ENCODE measurements at regions not wholly inside any gene's neighbourhood (a gene's known extent, or its start where the extent isn't known, plus 50 kb on each side); places are given as distances from the start of the nearest gene placed in this dataset.
"Not testable (repeated sequence)": the region's sequence is repeated elsewhere in the genome, so short reads cannot be mapped to it uniquely, and the experiment has no call there.

DNA sequence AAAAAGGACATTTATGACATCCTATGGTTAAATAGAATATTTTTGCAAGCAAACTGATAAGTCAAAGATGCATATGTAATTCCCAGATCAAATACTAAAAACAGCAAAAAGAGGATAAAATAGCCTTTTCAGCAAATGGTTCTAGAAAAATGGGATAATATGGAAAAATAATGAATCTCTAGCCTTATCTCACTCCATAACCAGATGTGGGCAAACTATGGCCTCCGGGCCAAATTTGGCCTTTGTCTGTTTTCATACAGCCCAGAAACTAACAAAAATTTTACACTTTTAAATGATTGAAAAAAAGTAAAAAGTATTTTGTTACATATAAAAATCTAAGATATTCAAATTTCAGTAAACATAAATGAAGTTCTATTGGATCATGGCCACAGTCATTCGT is 215.4 kb upstream of the PRSS1 start:
- DNase-seq = no peak

GRCh38 chr7:142529591-142529990 is 219.7 kb upstream of the PRSS1 start:
- no peak for DNase-seq

- no peak for DNase-seq
Observed at GRCh38 chr7:142528608-142529408, 220.5 kb upstream of the PRSS1 start.

DNA sequence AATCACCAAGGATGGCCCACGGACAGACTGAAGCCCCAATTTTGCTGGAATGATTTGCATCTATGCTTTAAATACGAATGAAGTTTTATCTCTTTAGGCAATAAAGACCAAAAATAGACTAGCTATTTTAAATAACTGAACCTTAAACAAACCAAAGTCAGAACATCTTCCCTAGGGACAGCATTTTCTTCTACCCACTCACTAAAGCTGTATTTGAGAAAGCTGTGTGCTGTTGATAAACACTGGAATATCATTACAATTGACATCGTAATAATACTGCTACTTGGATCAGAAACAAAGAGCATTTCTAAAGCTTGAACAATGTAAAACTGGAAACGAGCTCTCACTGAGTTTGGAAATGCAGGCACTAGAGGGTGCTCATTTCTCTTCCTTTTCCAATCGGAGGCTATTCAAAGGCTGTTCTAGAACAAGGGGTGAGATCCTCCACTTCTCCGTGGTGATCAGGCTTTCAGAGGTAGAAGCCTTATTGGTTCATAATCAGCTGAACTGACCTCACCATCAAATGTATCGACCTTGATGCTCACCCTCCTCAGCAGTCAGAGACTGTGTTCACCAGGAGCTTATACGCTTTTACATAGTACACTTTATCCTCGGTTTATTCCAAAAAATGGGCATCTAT is 225.3 kb upstream of the PRSS1 start:
- DNase-seq = no peak

DNA sequence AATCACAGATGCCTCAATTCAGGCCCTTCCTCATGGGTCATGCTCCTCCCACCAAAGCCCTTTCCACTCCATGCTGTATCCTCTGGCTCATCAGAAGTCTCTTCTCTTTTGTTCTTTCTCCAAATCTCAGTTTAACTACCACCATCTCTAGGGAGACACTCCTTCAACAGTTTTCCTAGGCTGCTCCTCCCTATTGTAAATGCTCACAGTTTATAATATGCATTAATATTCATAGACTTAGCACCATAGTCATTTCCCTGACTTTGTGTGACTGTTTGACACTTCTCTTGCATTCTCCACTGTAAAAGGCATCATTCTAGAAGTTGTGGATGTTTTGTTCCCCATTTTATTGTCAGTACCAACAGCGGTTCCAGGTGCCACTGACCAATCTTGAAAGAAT is 226.5 kb upstream of the PRSS1 start:
- no peak for DNase-seq

GRCh38 chr7:142520885-142521284 is 228.4 kb upstream of the PRSS1 start:
- DNase-seq = not testable (repeated sequence)

GRCh38 chr7:142520455-142520854 is 228.8 kb upstream of the PRSS1 start:
- not testable (repeated sequence) for DNase-seq

GRCh38 chr7:142519079-142520078 is 229.9 kb upstream of the PRSS1 start:
- DNase-seq = no peak

GRCh38 chr7:142516038-142516501 is 233.2 kb upstream of the PRSS1 start:
- no peak for DNase-seq

GRCh38 chr7:142514716-142515115 is 234.6 kb upstream of the PRSS1 start:
- not testable (repeated sequence) for DNase-seq

GRCh38 chr7:142513178-142513955 is 235.9 kb upstream of the PRSS1 start:
- no peak for DNase-seq

DNA sequence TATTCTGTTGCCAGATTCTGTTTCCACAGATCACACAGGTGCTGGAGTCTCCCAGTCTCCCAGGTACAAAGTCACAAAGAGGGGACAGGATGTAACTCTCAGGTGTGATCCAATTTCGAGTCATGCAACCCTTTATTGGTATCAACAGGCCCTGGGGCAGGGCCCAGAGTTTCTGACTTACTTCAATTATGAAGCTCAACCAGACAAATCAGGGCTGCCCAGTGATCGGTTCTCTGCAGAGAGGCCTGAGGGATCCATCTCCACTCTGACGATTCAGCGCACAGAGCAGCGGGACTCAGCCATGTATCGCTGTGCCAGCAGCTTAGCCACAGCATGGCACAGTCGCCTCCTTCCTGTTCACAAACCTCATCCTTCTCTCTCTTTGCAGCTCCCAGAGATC is 237.5 kb upstream of the PRSS1 start:
- no peak for DNase-seq

- no peak for DNase-seq
Observed at GRCh38 chr7:142511374-142511773, 237.9 kb upstream of the PRSS1 start.

DNA sequence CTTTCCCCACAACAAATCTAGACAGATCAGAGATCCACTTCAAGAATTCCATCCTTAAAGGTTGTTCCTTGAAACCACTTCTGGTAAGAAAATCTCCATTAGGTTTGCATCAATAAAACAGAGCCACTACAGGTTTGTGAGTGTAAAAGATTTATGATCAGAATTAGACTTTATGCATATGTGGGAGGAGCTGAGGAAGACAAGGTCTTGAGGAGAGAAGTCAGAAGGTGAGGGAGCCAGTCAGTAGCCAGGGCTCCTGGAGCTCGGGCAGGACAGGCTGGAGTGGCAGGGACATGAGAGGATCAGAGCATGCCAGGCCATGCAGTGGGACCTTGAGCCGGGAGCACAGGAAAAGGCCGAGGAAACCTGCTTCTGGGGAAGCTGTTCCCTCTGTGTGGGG is 240.0 kb upstream of the PRSS1 start:
- DNase-seq = not testable (repeated sequence)

DNA sequence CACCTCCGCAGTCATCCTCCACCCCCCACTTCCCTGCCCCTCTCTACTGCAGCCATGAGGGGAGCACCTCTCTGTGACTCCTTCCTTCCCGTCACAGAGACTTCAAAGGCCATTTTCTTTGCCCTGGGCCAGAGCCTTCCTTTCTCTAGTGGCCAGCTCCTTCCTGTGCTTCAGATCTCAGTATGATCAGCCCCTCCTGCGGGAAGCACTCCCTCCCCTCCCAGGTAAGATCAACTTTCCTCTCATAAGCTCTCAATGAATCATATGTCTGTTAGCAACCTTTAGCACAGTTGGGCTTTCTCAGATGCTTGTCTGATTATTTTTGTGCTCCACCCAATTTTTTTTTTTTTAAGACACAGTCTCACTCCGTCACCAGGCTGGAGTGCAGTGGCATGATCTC is 241.0 kb upstream of the PRSS1 start:
- DNase-seq = no peak

GRCh38 chr7:142507799-142508198 is 241.5 kb upstream of the PRSS1 start:
- DNase-seq = no peak

DNA sequence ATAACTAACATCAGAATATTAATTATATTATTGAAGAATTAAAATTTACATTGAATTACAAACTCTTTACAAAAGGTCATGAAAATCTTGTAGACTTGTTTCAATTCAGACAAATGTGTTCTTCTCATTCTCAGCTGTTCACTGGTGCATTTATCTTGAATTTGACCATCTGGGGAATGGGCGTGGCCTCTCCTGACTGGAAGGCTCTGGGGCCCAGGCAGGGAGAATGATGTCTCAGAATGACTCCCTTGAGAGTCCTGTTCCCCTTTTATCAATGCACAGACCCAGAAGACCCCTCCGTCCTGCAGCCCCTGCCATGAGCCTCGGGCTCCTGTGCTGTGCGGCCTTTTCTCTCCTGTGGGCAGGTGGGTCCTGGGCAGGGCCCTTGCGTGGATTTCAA is 242.2 kb upstream of the PRSS1 start:
- DNase-seq = not testable (repeated sequence)

- no peak for DNase-seq
Observed at GRCh38 chr7:142506601-142507000, 242.7 kb upstream of the PRSS1 start.

GRCh38 chr7:142503949-142504348 is 245.3 kb upstream of the PRSS1 start:
- not testable (repeated sequence) for DNase-seq

DNA sequence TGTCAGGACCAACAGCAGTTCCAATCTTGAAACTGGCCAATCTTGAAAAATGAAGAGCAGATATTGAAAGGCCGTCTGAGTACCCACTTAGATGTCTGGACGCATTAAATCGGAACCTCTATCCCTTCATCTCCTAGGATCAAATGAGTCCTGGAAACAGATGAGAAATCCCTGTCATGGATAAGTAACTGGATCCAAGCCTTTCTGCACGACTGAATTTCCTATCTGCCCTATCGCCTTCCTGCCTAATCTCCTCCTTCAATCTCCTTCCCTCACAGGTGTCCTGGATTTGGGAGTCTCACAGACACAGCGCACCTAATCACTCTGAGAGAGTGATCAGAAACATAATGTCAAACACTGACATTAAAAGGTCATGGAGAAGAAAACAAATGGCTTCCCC is 245.2 kb upstream of the PRSS58 start:
- DNase-seq = no peak

DNA sequence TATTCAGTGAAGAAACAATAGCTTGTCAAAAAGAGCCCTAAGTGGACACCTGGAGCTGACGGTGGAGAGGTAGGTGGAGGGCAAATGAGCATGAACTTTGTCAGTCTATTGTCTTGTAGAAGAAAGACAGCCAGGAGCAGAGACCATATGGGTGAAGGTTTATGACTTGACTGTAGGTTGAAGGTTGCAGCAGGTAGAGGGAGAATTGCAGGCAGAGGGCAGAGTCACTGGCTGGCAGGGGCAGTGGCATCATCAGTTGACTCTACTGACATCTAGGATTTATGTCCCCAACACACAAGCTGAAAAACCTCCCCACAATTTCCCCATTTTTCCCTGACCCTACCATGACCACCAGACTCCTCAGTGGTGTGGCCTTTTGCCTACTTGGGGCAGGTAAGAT is 243.6 kb upstream of the PRSS58 start:
- no peak for DNase-seq

GRCh38 chr7:142500366-142500765 is 242.5 kb upstream of the PRSS58 start:
- no peak for DNase-seq

All from occipital lobe (tissue), 1 donor.